ENCODE measurements at regions not wholly inside any gene's neighbourhood (a gene's known extent, or its start where the extent isn't known, plus 50 kb on each side); places are given as distances from the start of the nearest gene placed in this dataset.

DNA sequence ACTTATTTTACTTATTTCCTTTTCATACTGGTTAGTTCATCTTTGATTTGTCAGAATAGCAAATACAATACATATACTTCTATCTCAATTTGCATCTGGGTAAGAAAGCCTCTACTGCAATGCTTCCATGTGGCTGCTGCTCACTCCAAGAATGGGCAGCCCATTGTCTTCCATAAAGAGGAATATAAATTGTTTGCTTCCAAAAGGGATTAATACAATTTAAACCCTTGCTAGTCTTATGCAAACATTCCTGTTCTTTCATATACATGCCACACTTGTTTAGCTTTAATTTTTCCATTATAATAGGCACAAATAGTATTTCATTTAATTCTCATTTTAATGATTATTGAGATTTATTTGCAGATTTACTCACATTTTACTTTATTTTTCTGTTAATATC lies 555.4 kb upstream of the POM121L12 start:
- no peak for DNase-seq (ENCODE audit: low read depth)

DNA sequence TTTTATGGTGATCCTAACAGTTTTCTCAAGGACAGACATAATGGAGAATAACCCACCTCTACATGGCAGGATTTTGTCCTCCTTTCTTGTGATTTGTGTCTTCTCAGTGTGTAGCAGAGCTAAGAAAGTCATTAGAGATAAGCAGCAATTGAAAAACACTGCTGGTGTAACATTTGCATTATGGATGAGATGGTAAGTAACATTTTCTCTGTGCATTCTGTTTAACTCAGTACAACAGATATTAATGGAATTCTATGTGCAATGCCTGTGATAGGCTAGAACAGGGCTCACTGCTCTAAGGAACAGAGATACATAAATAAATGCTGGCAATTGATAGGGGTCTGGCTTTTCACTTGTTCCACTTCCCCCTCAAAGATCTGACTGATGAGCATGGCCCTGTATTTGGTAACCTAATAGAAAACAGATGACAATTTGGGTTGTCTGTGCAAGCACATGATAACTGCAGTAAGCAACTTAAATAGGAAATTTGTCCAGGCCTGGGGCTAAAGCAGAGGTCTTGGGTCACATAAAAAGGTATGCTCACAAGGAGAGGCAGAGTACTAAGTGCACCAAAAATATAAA lies 560.3 kb upstream of the POM121L12 start:
- no peak for DNase-seq (ENCODE audit: low read depth)

DNA sequence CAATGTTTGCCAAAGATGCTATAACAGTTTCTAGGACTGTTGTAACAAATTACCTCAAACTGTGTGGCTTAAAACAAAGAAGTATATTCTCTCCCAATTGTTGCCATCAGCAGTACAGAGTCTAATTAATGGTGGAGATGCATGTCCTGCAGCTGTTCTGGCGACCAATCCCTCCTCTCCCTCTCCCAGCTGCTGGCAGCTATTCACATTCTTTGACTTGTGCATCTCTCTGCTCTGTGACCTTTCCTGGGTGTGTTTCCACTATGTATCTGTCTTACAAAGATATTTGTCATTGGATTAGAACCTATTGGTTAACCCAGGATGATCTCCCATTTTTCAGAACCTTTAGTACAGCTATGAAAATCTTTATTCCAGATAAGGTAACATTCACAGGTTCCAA lies 561.7 kb upstream of the POM121L12 start:
- DNase-seq (ENCODE audit: low read depth) = no peak

DNA sequence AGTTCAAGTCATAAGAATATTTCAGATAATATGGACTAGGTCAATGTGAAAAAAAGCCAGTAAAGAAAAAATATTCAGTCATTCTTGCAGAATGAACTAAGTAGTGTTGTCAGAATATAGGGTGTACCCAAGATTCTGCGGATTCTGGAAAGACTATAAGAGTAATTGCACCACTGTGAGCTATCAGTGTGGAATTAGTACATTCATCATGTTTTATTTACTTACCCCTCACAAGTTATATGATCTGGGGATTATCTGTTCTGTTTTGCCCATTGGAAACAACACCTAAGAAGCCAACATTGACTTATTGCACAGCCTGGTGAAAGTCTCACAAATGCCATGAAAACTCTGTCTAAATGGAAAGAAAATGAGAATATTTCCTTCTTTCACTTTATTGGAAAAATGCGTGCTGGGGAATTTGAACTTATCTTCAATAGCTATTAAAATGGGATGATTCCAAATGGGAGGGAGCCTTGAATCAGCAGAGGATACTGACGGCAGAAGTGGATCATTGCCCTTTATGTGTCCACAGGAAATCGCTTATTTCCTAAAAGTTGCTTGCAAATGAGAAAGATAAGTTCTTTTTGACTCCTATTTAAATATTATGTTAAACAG lies 563.3 kb upstream of the POM121L12 start:
- DNase-seq (ENCODE audit: low read depth) = no peak

DNA sequence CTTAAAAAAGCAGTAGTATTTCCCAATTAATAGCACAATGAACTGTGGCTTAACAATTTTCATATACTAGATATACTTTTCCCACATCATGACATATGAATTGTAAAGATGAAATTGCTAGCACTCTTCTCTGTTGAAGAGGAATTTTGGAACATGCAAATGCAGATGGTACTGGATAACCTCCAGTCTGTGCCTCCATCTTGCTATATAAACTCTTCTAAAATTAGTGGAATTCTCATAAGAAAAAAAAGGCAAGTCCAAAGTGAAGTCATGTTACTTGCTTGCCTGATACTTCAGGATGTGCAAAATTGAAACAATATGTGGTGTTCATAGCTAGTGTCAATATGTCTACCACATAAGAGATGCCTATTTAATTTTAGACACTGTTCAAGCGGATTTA lies 570.2 kb upstream of the POM121L12 start:
- no peak for DNase-seq (ENCODE audit: low read depth)

DNA sequence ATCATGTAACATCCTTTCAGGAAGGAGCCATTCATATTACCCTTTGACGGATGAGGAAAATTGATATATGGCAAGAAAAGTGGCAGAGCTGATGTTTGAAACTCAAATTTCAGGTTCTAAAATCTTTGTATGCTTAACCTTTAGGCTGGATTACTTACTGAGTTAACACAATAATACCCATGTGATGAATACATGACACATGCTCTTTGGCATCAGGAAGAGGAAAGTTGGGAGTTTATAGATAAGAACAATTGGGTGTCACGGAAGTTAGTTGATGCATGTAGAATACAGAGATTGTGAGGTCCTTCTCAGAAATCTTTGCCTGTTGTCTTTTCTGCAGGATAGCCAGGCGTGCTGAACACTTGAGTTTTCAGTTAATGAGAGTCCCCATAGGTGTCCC lies 572.1 kb upstream of the POM121L12 start:
- DNase-seq (ENCODE audit: low read depth) = no peak

DNA sequence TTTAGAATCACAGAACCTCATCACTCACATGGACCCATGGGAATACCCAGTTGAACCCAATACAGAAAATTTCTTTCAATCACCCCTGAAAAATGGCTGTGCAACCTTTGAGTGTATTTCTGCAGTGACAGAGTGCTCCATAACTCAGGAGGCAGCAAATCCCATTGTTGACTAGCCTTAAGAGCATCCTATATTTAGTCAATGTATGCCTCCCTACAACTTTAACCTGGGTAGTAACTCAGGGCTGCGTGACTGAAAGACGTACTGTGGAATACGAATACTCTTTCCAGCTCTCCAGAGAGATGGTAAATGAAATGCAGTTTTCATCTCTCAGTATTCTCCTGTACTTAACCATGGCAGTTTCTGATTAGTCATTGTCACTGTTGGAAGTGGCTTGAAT lies 573.0 kb upstream of the POM121L12 start:
- no peak for DNase-seq (ENCODE audit: low read depth)

DNA sequence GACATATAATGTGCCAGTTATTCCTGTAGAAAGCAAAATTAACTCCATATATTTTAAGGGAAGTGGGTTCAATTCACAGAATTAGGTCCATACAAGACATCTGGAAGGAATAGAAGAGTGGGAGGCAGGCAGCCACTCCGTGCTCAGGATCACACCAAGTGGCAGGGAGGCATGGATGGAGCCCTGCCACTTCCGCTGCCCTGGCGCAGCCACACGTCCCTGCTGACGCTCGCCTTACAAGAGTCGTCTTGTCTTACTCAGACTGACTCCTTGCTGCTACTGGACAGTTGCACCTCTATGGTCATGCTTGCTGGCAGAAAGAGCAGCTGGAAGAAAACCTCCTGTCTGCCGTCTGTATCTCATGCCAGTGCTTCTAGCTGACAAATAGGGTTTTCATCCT lies 579.9 kb upstream of the POM121L12 start:
- no peak for DNase-seq (ENCODE audit: low read depth)

DNA sequence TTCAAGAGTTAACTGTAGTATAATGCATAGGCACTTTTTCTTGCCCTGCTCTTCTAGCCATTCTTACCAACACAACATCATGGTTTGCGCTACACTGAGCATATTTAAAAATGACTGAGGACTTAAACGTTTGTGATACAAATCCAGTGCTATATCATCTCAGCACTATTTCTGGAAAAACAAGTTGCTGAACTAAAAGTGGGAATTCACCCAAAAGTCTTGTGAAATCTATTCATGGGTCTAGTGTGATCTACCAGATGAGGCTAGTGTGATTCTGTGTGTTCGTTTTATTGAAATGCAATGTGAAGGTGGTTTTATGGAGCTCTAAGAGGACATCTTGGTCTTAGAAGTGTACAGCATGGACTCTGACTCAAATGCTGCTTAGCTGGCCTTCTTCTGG lies 584.6 kb upstream of the POM121L12 start:
- DNase-seq (ENCODE audit: low read depth) = no peak

DNA sequence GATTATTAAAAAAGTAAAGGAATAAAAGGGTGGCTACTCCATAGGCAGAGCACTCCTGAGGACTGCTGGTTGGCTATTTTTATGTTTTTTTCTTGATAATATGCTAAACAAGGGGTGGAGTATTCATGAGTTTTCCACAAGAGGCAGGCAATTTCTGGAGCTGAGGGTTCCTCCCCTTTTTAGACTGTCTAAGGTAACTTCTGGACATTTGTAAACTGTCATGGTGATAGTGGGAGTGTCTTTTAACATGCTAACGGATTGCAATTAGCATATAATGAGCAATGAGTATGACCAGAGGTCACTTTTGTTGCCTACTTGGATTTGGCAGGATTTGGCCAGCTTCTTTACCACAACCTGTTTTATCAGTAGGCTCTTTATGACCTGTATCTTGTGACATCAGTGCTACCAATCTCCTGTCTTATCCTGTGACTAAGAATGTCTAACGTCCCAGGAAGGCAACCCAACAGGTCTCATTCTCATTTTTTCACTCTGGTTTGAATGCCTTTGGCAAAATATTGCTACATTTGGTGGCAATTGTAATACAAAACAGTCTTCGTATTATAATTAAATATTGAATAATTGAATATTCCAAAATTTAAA lies 587.8 kb upstream of the POM121L12 start:
- DNase-seq (ENCODE audit: low read depth) = no peak

DNA sequence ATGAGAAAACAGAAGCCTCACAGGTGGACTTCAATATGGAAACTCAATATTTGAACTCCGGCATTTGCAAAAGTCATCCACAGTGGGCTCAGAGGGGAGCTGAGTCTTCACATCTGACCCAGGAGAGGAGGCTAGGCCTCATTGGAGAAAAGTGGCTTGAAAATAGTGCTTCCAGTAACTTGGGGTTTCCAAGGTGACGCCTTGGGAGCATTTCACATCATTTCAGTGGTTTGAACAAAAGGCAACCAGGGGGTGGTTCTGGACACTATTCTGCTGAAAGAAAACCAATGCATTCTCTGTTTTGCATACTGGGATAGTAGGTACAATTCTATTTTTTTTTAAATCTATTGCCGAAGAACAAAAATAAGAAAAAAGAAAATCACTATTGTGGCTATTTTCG lies 599.2 kb upstream of the POM121L12 start:
- DNase-seq (ENCODE audit: low read depth) = no peak

DNA sequence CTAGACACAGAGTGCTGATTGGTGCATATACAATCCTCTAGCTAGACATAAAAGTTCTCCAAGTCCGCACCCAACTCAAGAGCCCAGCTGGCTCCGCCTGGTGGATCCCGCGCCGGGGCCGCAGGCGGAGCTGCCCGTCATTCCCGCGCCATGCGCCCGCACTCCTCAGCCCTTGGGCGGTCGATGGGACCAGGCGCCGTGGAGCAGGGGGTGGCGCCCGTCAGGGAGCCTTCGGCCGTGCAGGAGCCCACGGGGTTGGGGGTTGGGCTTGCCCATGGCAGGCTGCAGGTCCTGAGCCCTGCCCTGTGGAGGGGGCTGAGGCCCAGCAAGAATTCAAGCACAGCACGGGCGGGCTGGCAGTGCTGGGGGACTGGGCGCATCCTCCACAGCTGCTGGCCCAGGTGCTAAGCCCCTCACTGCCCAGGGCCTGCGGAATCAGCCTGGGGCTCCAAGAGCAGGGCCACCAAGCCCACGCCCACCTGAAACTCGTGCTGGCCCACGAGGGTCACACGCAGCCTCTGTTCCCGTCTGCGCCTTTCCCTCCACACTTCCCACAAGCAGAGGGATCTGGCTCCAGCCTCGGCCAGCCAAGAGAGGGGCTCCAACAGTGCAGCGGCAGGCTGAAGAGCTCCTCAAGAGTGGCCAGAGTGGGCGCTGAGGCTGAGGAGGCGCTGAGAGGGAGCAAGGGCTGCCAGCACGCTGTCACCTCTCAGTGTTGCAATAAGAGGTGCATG lies 604.2 kb upstream of the POM121L12 start:
- DNase-seq (ENCODE audit: low read depth) = no peak

DNA sequence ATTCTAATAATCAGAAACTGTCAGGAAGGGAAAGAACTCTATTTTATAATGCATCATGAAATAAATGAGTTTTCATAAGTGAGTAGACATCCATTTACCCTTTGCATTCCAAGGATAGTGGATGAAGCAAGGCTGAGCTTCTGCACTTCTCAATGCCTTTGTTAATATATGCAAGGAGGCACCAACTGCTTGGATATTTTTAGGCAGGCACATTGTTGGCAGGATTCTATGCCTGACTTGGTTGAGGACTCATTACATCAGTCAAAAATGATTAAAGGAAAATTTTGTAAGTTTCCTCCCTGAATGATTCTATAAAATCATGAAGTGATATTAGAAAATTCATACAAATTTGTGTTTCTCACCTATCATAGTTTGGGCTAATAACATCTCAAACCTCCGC lies 612.2 kb upstream of the POM121L12 start:
- DNase-seq (ENCODE audit: low read depth) = no peak

DNA sequence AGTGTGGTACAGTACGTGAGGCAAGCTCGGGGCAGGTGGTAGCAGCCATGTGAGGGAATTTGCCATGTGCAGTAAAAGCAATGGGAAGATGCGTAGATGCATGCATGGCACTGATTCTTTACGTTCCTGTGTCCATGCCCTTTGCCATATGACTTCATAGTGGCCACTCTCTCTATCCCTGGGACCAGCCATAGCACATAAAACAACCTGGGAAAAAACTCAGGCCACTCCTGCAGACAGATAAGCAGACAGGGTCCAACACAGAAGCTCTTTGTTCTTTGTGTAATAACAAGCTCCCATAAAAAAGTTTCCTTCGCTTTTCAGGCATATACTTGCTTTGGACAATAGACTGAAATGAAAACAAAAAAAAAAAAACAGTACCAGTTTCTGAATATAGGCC lies 622.4 kb upstream of the POM121L12 start:
- no peak for DNase-seq (ENCODE audit: low read depth)

DNA sequence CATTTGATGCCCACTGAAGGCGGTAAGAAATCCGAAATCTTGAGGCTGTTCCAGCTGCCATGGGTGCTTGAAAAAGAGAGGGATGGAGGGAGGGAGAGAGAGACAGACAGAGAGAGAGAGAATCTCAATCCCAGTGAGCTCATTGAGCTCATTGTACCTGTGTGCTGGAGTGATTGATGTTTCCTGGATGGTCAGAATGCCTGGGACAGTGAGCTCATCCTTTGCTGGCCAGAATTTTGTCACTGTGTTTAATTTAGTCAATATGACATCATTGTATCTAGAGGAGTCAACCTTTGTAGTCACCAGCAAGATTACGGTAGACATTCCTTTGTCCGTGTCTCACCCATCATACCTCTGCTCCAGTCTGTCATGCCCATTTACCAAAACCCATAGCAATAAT lies 625.4 kb upstream of the POM121L12 start:
- no peak for DNase-seq (ENCODE audit: low read depth)

DNA sequence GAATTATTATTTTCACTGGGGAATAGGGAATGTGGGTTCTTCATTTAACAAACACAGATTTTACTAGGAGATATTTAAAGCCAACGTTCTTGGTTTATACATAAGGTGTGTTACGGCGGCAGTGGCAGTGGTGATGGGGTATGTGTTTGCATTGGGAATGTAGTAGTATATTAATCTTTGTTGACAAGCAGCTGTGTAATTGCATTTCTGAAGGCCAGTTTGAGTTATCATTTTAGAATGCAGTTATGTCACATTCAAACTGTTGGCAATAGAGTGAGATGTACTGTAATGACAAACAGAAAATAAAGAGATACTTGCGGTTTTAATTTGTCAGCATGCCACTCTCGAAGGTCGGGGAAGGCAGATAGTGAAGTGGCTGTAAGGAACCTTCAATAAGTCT lies 628.6 kb upstream of the POM121L12 start:
- no peak for DNase-seq (ENCODE audit: low read depth)

DNA sequence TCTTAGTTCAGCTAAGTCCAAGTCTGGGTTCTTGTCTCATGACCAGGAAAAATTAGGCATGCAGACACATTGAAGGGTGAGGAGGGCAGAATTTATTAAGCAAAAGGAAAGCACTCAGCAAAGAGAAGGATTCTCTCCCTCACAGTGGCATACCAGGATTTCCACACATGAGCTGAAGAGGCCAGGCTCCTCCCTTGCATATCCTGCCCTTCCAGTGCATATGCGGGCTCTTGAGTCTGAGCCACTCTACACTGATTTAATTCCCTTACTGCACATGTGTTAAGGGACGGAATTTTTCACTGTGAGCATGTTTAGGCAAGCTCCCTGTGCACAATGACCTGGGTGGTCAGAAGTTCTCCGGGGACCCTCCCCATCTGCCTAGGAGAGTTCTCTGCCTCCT lies 652.7 kb upstream of the POM121L12 start:
- DNase-seq (ENCODE audit: low read depth) = no peak

DNA sequence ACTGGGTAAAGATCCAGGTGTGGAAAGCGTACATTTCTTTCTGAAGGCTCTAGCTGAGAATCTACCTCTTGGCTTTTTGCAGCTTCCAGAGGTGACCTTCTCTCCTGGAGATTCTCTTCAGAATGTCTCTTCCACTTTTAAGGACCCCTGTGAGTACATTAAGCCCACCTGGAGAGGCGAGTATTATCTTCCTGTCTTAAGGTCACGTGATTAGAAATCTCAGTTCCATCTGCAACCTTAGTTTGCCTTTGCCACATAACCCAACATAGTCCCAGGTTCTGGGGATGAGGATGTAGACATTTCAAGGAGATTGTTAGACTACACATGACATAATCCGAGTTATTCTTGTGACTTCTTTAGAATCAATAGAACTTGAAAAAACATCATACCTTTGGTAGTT lies 665.5 kb upstream of the POM121L12 start:
- no peak for DNase-seq (ENCODE audit: low read depth)

DNA sequence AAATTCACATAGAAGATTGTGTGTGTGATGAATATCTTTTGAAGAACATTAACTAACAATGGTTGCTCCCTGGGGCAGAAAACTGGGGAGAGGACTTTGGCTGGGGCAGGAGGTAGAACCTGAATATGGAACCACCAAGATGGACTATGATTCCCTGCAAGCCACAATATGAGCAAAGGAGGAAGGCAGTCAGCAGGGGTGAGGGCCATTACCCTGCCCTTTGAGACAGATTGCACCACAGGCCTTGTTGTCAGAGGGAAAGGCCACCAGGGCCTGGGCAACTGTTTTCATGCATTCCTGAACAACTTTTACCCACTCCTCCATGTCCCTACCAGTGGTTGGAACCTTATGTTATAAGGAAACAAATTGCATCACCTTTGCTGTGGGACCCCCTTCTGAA lies 670.1 kb upstream of the POM121L12 start:
- no peak for DNase-seq (ENCODE audit: low read depth)

DNA sequence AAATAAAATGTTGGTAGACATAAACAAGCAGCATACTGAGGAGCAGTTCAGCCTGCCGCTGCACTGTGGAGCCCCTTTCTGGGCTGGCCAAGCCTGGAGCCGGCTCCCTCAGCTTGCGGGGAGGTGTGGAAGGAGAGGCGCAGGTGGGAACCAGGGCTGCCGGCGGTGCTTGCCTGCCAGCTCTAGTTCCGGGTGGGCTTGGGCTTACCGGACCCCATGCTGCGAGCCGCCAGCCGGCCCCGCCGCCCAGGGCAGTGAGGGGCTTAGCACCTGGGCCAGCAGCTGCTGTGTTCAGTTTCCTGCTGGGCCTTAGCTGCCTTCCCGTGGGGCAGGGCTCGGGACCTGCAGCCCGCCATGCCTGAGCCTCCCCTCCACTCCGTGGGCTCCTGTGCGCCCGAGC lies 672.9 kb upstream of the POM121L12 start:
- DNase-seq (ENCODE audit: low read depth) = no peak

DNA sequence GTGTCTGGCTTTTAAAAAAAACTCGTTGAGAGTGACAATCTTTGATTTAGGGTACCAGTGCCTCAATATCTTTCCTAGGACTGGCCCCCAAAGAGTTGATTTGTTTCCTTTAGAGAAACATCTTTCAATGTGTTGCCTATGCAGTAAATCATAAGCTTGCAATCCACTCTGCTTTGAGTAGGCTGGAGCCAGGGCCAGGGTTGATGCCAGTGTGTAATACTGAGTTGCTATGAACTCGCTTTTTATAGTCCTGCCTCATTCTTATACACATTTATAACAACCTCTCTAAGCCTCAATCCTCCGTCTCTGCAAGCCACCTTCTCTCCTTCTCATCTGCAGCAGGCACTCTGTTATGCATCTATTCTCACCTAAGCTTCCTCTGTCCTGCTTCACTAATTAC lies 674.9 kb upstream of the POM121L12 start:
- DNase-seq (ENCODE audit: low read depth) = no peak

DNA sequence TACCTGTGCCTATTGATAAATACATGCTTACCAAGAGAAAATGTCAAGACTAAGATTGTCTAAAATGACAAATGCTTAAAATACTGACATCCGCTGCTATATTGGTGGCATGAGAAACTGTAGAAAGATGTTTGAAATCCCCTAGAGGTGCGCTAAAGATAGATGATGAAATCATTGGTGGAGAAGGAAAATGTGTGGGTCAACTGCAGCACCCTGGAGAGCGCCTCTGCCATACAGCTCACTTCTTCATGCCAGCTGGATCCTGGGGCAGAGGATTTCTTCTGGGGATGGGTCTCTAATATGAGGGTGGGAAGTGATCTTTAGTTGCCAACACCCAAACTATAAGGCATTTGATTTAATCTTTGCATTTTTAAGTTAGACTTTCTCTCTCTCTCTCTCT lies 680.4 kb upstream of the POM121L12 start:
- no peak for DNase-seq (ENCODE audit: low read depth)
